Upper lobe of left lung (tissue), 4 donors: ENCODE measurements at regions not wholly inside any gene's neighbourhood (a gene's known extent, or its start where the extent isn't known, plus 50 kb on each side); places are given as distances from the start of the nearest gene placed in this dataset.

Experiments
- EP300 ChIP-seq, 4 donors: sonication (generic); formaldehyde crosslinking; IDR thresholded peaks; one replicate each; pipeline ENCODE4 v1.5.1; 2017; ENCODE audit warnings: antibody characterized with exemption in 4 of 4, control low read depth in 2 of 4
- POLR2A ChIP-seq, 4 donors: fragments of 450-650 bp; IDR thresholded peaks; one replicate each; pipeline ENCODE4 v1.5.1; 2016 to 2017; ENCODE audit warnings: antibody characterized with exemption in 4 of 4, mild to moderate bottlenecking in 2 of 4
- POLR2AphosphoS5 ChIP-seq, 2 donors: sonication (generic); formaldehyde crosslinking; IDR thresholded peaks; one replicate each; pipeline ENCODE4 v1.5.1; 2017; ENCODE audit warnings: antibody characterized with exemption in 2 of 2
- TF ChIP-seq, protein P1 (sequence below), 6 experiments: fragments of 450-650 bp in 4 of 6; fragments of 200-600 bp in 2 of 6; sonication (generic) in 2 of 6; IDR thresholded peaks; one replicate each; pipeline ENCODE4 v1.5.1; 2016 to 2019; ENCODE audit warnings: antibody characterized with exemption in 6 of 6

- TF ChIP-seq, protein P1, sequence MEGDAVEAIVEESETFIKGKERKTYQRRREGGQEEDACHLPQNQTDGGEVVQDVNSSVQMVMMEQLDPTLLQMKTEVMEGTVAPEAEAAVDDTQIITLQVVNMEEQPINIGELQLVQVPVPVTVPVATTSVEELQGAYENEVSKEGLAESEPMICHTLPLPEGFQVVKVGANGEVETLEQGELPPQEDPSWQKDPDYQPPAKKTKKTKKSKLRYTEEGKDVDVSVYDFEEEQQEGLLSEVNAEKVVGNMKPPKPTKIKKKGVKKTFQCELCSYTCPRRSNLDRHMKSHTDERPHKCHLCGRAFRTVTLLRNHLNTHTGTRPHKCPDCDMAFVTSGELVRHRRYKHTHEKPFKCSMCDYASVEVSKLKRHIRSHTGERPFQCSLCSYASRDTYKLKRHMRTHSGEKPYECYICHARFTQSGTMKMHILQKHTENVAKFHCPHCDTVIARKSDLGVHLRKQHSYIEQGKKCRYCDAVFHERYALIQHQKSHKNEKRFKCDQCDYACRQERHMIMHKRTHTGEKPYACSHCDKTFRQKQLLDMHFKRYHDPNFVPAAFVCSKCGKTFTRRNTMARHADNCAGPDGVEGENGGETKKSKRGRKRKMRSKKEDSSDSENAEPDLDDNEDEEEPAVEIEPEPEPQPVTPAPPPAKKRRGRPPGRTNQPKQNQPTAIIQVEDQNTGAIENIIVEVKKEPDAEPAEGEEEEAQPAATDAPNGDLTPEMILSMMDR (IDR thresholded peaks at IDR 0.05): no peak
- TF ChIP-seq POLR2AphosphoS5 (IDR thresholded peaks at IDR 0.05) (no peak), POLR2A (IDR thresholded peaks at IDR 0.05) (no peak), EP300 (IDR thresholded peaks at IDR 0.05) (no peak)
These were observed 108.7 kb upstream of the SGK1 start for GRCh38 chr6:134426623-134427022.
